ENCODE measurements at regions not wholly inside any gene's neighbourhood (a gene's known extent, or its start where the extent isn't known, plus 50 kb on each side); places are given as distances from the start of the nearest gene placed in this dataset.
"Not testable (repeated sequence)": the region's sequence is repeated elsewhere in the genome, so short reads cannot be mapped to it uniquely, and the experiment has no call there.

DNA sequence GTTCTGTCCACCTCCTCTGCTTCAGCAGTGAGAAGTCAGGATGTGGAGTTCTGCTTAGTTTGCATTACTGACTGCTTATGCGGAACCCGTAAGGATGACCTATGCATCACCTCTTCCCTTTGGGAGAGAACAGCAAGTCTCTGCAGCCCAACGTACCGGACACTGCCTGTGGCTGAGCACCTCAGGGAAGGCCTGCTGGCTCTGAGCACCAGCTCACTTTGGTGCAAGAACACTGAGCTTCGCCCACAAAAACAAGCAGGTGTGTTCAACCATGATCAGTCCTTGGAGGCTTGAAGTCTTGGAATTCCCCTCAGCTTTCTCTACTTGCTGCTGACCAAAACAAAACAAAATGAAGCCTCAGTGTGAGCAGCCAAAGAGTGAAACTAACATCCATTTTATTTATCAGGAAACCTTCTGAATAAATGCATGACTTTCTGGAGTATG, 52.7 kb upstream of the NCK2 start:
- no peak for DNase-seq (ENCODE audit: low spot score)

DNA sequence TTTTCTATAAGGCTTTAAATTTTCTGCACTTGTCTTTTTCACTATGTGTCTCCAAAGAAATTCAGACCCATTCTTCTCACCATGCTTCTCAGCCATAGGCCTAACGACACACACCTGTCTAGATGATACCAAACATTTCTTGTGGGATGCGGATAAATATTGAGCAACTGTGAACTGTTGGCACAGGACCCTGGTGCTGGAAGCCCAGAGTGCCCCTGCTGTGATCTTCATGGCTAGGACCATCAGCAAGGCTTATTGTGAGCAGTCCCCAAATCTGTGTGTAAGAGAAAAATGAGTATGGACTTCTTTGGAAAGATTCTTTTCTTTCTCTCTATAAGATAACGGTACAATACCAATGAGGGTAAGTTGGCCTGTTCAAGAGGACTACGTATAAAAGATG, 54.1 kb upstream of the NCK2 start:
- DNase-seq (ENCODE audit: low spot score) = no peak

DNA sequence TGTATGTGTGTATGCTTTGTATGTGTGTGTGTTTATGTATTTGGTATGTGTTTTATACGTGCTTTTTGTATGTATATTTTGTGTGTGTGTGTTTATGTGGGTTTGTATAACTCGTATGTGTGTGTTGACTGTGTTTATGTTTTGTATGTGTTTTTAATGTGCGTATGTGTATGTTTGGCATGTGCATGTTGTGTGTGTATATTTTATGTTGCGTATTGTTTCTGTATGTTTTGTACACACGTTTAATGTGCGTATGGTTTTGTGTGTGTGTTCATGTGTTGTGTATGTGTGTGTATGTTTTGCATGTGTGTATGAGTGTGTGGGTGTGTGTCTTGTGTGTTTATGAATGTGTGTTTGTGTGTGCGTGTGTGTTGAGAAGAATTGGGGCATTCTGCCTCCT, 55.2 kb upstream of the NCK2 start:
- DNase-seq (ENCODE audit: low spot score) = no peak

DNA sequence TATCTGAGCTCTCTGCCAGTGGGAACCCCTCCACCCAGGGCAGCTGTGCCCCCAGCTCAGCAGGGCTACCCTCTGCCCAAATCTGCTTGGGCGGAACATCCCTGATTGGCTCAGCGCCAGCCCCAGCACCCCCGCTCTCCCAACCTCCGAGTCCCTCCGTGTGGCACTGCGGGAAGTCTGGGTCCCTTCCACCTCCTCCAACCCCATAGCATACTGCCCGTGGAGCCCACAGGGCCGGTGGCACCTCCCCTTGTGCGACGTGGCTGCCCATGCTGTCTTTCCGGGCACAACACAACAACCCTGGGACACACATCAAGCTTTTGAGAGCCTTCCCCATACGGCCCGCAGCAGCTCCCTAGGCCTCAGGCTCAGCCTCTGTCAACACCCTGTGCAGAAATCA, 55.8 kb upstream of the NCK2 start:
- no peak for DNase-seq (ENCODE audit: low spot score)

DNA sequence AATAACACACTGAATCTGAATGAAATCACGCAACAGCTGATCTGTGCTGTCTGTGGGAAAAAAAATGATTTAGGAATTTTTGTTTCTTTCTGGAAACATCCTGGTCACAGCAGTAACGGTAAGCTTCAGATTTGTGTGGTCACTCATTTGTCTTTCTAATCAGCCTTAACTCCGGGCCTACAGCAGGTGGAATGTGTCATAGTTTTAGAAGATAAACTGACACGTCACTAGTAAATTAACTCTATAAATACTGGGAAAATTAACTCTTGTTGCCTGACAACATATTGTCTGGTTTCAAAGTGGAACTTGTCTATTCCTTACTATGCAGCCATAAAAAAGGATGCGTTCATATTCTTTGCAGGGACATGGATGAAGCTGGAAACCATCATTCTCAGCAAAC, 58.1 kb upstream of the NCK2 start:
- DNase-seq (ENCODE audit: low spot score) = no peak

DNA sequence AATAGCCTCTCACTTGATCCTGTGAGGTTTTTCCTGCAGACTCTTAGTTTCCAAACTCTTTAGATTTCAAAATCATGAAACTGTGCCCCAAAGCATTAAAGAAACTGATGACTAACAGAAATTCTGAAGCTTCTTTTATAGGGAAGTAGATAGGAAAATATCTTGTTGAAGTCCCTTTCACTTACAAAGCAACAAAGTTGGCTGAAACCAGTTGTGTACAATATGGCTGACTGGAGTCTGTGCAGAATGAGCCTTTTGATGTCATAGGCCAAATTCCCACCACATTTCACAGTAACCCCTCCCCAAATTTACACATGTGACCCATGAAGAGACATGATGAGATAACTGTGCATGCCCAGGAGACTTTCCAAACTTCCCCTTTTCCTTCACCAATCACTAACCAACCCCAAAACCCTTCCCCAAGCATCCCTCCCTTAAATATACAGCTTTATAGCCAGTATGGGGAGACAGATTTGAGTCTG, 61.7 kb upstream of the NCK2 start:
- no peak for DNase-seq (ENCODE audit: low spot score)

DNA sequence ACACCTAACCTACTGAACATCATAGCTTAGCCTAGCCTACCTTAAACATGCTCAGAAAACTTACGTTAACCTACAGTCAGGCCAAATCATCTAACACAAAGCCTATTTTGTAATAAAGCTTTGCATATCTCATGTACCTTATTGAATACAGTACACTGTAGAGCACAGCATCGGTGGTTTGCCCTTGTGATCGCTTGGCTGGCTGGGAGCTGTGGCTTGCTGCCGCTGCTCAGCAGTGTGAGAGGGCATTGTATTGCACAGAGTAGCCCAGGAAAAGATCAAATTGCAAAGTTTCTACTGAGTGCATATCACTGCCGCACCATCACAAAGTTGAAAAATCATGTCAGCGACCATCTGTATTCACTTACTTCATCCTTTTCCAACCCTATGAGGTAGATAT, 62.3 kb upstream of the NCK2 start:
- no peak for DNase-seq (ENCODE audit: low spot score)

DNA sequence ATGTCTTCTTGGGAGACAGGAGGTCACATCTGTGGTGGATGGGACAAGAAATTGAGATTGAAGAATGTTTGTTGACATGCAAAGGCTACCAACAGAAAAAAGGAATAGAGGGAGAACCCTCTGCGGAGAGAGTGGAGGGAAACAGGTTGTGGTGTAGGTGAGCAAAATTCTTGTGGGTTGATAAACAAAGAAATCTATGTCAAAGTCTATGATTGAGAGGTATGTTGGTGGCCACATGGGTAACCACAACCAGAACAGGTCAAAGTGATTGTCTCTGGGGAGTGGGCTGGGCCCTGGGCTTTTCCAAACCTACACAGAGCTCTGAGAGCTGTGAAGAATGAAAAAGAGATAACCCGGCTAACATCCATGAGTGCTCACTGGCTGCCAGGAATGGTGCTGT, 62.8 kb upstream of the NCK2 start:
- no peak for DNase-seq (ENCODE audit: low spot score)

DNA sequence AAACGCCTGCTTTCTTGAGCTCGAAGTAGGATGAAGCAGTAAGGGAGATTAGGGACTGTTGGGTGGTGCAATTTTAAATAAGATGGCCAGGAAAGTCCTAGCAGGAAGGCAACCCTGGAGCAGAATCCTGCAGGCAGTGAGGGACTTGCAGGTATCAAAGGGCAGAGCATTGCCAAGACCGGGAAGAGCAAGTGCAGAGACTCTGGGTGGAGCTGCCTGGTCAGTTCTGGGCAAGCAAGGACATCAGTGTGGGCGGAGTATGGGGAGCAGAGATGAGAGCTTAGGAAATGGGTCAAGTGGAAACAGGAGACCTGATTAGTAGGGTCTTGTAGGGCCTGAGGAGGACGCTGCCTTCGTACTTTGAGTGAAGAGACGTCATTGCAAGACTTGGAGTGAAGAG, 64.4 kb upstream of the NCK2 start:
- no peak for DNase-seq (ENCODE audit: low spot score)

DNA sequence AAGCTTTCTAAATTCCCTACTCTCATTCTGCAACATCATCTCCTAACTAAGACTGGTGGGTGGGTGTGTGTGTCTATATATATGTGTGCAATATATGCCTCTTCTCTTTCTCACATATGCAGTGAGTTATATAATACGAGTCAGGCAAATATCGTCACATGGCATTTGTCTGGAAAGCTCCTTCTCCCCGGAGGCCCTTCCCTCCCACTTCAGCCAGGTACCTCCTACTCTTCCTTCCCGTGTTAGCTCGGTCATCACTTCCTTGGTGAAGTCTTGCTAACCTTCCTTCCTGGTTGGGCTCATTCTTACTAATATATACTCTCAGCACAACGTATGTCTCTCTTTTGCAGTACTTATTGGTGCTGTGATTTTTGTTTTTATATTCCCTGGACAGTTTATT, 66.4 kb upstream of the NCK2 start:
- DNase-seq (ENCODE audit: low spot score) = no peak

DNA sequence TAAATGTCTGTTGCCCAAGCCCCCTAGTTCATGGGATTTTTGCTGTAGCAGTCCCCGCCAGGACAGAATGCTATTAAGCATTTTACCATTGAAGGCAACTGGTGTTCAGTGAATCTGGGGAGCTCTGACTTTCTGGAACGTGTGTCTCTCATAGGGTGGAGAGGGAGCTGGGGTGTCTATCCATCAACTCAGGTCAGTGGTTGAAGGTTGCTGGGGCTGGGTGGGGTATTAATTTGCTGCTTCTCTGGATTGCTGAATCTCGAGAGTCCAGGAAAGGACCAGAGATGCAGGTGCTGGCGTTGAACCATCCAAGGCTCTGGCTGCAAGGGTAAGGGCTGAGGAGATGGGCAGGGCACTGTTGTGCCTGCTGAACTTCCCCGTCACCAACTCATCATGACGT, 66.8 kb upstream of the NCK2 start:
- DNase-seq (ENCODE audit: low spot score) = no peak

DNA sequence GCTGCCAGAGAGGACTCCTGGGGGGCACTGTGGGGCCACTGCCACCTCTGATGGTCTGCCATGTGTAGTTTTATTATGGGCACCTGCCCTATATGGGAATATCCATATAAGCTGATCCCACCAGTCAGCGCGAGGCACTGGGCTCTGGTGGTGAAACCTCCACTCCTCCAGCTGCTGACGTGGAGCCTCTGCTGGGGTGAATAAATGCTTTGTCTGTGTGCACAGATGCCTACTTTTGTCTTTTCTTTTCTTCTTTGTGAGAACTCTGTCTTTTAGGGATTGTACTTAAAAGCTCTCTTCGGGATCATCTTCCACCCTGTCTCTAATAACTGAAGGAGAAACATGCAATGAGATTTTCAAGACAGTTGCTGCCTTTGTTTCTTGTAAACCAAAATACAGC, 68.9 kb upstream of the NCK2 start:
- DNase-seq (ENCODE audit: low spot score) = no peak

DNA sequence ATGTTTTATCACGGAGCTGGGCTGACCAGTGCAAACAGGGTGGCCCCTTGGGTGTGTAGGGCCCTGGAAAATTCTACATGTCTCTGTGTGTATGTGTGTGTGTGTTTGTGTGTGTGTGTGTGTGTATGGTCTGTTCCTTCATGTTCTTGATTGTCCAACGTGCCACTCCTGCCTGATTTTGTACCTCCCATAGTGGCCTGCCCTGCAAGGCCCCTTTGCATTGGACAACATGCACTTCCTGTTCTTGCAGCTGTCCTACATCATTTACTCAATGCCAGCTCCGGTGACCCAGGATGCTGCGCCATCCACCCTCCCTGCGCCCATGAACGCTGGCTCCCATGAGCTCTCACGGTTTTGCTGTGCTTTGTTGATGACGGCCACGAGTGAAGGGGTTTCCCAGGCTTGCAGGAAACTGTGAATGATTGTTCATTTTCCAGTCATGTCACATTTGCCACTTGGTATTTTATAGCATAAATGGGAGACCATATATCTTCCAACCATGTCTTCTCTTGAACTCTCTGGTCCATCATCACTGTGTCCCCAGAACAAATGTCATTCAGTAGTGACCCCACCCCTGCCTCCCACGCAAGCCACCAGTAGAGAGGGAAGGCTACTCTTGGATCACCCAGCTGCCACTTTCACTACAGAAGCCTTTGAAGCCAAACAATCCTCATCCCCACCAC, 69.7 kb upstream of the NCK2 start:
- no peak for DNase-seq (ENCODE audit: low spot score)

DNA sequence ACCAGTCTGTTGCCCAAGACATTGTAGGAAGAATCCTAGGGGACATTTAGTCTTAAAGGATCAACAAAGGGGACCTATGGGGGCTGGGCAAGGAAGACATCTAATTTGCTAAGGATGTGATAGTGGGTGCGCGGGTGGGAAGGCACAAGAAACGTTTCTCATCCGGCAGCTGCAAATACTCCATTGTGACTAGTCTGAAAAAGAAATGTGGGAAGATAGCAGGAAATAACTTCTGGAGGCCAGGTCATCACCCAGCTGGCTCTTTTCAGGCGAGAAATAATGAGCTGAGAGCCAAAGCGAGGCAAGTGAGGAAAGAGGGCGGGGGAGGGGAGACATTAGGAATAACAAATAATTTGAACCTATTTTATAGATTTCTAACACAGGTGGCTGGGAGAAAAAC, 70.3 kb upstream of the NCK2 start:
- DNase-seq (ENCODE audit: low spot score) = no peak

DNA sequence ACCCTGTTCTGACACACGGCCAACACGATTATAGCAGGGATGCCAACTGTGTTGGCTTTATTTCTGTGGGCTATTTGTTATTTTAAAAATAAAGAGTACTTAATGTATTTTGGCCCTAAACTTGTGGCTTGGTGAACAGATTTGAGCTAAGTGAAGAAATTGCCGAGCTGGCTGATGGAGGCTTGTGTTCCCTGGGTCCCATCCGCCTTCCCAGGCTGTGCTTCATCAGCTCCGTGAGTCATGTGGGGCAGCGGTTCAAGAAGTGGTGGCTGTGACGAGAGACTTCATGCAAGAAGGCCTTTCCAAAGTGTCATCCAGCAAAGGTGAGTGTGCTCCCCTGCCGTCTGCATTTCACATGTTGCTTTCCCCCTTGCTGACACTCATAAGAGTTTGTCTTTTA, 73.6 kb upstream of the NCK2 start:
- DNase-seq (ENCODE audit: low spot score) = no peak

DNA sequence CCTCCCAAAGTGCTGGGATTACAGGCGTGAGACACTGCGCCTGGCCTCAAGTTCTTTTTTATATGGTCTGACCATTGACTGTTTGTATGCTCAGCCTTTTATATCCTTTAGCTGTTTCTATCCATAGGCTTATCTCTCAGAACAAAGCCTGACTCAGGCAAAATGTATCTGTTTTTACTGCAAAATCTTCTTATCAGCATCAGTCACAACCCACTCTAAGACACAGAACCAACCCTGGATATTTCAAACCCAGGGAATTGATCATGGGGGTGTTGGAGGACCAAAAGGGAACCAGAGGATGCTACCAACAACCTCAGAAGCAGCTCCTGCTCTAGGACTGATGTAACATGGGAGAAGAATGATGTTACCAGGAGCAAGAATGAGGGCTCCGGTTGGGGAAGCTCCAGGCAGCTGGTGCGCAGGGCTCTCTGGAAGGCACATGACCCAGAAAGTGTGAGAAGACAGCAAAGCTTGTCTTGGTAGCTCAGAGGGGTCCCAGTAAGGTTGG, 75.3 kb upstream of the NCK2 start:
- DNase-seq (ENCODE audit: low spot score) = no peak

DNA sequence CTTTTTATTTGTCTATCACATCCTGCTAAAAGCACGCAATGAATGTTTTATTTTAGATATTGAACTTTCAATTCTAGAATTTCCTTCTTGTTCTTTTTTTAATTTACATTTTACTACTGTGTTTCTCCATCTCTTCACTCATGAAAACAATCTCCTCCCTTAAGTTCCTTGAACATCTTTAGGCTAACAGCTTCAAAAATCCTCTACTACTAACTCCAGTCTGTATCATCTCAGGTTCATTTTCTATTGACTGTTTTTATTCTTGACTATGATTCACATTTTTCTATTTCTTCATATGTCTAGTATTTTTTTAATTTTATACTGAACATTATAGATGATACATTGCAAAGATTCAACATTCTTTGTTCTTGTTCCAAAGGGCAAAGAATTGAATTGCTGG, 79.2 kb upstream of the NCK2 start:
- no peak for DNase-seq (ENCODE audit: low spot score)

DNA sequence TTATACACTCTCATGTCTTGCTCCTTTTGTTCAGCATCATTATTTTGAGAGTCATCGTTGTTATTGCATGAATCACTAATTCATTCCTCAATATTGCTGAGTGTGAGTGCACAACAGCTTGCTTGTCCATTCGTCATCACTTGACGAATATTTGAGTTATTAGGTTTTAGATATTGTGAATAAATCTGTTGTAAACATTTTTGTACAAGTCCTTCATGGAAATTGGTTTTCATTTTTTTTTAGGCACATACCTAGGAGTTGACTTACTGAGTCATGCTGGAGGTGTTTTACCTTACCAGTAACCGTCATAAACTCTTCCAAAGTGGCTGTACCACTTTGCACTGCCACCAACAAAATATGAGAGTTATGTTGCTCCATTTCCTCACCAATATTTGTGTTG, 84.2 kb upstream of the NCK2 start:
- no peak for DNase-seq (ENCODE audit: low spot score)

DNA sequence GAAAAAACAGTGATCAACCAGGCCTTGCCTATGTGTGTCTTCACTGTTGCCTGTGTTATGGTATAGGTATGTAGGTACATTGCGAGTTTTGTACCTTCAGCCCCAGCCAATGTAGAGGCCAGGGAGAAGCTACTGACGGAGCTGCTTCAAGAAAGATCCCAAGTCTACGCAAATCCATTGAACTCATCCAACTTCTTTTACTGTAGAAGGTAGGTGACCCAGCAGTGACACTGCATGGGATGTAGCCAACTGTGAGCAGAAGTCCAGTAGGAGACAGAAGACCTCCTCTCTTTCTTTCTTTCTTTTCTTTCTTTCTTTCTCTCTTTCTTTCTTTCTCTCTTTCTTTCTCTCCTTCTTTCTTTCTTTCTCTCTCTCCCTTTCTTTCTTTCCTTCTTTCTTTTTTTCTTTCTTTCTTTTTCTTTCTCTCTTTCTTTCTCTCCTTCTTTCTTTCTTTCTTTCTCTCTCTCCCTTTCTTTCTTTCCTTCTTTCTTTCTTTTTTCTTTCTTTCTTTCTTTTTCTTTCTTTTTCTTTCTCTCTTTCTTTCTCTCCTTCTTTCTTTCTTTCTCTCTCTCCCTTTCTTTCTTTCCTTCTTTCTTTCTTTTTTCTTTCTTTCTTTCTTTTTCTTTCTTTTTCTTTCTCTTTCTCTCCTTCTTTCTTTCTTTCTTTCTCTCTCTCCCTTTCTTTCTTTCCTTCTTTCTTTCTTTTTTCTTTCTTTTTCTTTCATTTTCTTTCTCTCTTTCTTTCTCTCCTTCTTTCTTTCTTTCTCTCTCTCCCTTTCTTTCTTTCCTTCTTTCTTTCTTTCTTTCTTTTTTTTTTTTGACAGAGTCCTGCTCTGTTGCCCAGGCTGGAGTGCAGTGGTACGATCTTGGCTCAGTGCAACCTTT, 88.7 kb upstream of the NCK2 start:
- DNase-seq (ENCODE audit: low spot score) = not testable (repeated sequence)

DNA sequence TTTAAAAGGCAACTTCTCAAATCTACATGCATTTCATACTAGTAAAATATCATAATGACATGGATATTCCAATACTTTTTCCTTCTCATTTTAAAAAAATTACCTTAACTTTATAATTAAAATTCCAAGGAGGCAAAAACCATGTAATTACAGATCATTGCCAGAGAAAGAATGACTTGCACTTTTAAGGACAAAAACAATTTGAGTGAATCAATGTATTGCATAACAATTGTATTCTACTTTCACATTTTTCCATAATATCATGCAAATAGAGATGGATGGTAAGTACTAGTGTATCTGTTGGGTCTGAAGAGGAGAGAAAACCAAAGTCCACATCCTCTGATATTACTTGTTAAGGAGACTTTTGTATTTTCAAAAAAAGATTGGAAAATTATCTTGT, 89.5 kb upstream of the NCK2 start:
- no peak for DNase-seq (ENCODE audit: low spot score)

DNA sequence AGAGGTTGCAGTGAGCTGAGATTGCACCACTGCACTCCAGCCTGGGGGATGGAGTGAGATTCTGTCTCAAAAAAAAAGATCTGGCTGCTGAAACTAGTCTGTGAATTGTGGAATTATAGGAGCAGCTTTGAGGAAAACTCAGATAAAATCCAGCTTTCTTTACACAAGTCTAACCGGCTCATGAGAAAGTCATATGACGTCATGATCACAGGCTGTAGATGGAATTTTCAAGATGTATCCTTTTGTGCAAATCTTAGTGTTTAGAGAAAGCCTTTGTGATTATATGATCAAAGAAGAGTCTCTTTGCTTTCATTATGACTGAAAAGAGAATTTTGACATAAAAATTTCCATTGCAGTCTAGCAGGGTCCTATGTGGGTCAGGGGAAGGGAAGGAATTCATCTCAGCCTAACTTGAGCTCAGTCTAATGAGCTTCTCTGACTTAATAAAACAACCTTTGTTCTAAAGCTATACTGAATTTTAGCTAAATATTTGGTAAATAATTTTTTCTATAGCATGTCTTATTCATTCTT, 90.2 kb upstream of the NCK2 start:
- DNase-seq (ENCODE audit: low spot score) = no peak

DNA sequence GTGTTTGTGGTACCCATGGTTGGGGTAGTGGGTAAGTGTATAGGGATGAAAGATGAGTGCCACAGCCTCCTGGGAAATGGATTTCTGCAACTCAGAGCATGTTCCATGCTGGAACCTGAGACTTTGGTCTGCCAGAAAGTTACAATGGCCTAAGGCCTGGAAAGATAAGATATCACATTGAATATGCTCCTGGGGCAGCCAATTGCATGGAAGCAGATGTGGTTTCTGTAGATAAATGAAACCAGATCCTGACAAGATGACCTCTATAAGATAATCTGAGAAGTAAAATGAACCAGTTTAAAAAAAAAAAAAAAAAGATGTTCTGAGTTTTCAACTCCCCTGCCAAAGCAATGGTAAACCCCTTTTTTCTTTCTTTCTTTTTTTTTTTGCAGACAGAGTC, 91.4 kb upstream of the NCK2 start:
- DNase-seq (ENCODE audit: low spot score) = peak; percentile 87
